ENCODE measurements at regions not wholly inside any gene's neighbourhood (a gene's known extent, or its start where the extent isn't known, plus 50 kb on each side); places are given as distances from the start of the nearest gene placed in this dataset.

DNA sequence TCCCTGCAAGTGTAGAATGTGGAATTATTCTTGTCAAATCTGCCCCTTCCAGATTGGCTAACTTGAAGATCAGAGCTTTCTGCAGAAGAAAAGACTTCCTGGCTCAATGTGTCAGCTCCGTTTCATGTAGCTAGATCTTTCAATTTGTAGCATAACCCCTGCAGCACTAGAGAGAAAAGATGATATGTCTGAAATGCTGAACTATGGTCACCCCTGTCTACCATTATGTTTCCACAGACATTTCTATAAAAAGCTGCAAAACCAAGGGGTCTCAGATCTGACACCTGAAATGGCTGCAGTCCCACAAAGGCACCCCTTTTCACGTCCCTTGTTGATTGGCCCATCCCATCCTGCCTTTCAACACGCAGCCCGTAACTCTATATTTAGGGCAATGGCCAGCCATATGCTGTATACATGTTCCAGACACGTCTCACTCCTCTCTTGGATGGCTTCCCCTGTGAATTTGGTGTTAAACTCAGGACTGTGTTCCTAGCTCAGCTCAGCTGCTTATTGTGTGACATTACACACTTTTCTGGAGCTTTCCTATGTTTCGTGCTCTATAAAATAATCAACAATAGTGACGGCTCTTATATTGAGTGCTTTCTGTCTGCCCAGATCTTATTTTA is 648.6 kb upstream of the CELF2 start:
- DNase-seq: no peak

DNA sequence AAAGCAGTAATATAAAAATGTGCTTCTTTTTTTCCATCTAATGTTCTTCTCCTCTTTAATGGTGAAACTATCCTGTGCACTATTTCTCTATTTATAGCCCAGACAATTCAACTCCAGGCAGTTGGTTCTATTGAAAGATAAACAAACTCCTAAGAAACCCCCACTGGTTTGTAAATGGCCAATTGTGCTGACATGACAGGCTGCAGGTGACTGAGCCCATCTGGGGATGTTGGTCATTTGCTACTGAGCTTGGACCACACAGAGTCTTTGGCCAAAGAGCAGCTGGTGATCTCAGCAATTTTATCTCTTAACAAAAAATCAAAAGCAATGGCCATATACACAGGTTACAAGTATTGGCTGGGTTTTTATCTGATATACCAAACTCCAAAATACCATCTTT is 631.8 kb upstream of the CELF2 start:
- no peak for DNase-seq

- no peak for DNase-seq
Observed at GRCh38 chr10:10389182-10389581, 628.5 kb upstream of the CELF2 start.

GRCh38 chr10:10392511-10392910 is 625.2 kb upstream of the CELF2 start:
- no peak for DNase-seq

- no peak for DNase-seq
Observed at GRCh38 chr10:10394933-10395658, 622.6 kb upstream of the CELF2 start.

DNA sequence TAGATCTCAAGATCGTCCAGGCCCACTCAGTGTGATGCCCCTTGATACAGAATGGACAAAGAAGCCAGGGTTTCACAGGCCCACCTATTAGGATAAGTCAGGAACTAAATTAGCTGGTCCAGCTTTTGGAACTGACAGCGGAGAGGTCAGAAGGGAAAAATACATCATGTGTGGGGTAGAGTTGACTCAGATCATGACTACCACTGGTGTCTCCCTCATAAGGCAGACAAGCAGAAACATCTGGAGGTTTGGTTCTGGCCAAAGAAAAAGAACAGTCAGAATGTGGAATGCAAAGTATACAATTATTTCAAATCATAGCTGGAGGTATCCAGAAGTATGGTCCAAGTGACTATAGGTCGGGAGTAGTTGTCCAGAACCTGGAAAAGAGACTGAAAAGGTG is 621.1 kb upstream of the CELF2 start:
- no peak for DNase-seq

GRCh38 chr10:10397906-10398305 is 619.8 kb upstream of the CELF2 start:
- DNase-seq: no peak

GRCh38 chr10:10403762-10404161 is 613.9 kb upstream of the CELF2 start:
- DNase-seq: no peak

DNA sequence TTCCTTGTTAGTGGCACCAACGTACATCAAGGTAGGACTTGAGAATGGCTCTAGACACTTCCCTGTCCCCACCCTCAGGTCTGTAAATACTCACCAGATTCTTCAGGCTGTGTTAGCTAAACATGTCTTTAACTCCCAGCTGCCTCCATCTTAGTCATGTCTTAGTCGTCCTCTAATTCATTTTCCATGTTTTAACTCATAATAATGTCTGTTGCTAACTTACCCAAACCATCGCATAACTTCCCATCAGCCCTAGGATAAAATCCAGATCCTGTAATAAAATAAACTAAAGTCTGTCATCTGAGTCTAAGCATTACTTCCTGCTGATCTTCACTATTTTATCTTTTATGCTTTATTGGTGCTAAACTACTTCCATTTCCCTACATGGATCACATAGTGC is 600.0 kb upstream of the CELF2 start:
- no peak for DNase-seq

DNA sequence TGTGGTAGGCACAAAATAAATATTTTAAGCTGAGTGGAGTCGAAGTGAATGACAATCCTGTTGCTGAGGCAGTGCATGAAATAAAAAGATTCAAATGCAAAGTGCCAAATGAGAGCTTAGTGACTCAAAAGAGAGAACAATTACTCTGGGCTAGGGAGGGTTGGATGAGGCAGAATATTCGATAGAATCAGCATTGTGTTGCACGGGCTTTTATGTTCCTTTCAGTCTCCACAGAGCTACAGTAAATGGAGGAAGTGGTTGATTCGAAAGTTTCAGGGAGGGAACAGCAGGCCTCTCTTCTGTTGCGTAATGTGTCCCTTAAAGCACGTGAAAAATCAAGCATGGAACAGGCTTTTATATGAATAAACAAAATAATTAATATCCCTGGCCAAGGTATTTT is 599.3 kb upstream of the CELF2 start:
- DNase-seq: no peak

DNA sequence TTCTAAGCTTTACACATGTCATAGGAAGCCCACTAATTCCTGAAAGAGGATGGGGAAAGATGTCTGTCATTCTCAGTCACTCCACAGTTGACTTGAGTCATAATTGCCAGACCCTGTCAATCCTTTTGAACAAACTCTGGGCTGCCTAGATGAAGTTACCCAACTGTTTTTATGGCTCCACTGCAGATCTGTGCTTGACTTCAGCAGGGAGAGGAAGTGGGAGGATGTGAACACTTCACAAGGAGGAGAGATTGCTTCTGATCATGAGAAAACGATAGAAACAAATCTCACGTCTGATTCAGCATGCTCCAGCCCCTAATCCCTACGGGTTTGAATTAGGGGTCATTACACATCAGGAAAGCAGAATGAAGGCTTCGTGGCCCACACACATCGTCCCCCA is 596.6 kb upstream of the CELF2 start:
- no peak for DNase-seq

DNA sequence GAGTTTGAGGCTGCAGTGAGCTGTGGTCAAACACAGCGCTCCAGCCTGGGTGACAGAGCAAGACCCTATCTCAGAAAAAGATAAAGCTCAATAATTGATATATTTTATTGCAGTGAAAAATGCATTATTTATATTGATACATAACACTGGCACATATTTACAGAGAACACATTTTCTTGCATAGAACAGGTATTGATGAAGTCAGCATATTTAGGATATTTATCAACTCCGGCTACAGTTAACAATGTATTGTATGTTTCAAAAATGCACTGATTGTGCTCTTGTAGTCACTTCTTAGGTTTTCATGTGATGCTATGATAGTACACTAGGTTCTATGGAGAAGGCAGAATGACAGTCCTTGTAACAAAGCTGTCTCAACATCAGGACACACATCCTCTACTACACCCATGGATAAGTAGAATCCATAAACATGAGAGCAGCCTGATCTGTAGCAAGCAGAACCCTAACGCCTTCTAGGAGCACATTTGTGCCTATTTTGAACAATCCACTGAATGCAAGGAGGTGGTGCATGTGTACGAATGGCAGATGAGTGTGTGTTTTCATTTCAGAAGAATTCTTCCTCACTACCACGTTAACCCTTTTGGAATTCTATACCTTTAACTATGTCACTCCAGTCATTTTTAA is 586.1 kb upstream of the CELF2 start:
- no peak for DNase-seq

DNA sequence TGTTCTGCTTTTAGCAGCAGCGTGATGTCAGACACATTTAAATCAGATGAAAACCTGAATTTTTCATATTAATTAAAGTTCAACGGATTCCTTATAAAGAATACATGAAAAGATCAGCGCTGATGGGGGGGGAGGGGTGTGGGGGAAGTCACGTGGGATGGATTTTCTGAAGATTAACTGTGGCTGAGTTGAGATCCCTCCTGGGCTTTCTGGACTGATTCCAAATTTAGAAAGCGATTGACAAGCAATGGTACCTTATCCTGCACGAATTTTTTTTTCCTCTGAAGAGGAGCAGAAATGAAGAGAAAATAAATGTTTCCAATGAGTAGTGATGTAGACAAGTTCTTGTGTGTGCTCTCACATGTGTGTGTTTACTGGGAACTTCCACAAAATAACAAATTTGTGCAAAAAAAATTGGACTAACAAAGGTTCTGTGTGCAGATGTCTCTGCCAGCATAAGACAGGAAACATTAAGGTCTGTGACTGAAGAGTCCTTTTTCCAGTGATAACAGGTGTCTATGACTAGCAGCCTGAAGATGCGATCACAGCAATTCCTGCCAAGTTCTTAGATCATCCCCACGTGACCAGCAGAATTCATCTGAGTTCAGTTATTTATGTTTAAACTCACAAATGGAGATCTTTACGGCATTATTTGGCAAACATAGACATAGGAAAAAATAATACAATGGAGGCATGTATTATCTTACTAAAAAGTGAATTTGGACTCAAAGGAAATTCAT is 585.2 kb upstream of the CELF2 start:
- DNase-seq: no peak

- DNase-seq: no peak
Observed at GRCh38 chr10:10434312-10434711, 583.4 kb upstream of the CELF2 start.

DNA sequence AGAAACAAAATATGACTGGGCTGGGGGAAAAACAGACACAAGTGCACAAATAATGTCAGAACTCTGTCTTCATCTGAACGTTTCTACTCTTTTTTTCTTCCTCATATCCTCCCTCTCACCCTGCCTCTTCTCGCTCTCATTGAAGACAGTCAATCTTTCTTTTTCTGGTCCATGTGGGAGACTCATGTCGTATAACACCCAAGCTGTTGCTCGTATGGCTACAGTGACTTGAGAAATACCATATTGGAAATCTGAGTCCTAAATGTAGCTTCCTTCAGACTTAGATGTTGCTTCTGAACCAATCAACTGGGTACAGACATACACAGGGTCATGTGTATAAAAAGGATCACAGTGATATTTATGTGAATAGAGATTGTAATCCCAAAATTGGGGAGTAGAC is 579.8 kb upstream of the CELF2 start:
- no peak for DNase-seq

DNA sequence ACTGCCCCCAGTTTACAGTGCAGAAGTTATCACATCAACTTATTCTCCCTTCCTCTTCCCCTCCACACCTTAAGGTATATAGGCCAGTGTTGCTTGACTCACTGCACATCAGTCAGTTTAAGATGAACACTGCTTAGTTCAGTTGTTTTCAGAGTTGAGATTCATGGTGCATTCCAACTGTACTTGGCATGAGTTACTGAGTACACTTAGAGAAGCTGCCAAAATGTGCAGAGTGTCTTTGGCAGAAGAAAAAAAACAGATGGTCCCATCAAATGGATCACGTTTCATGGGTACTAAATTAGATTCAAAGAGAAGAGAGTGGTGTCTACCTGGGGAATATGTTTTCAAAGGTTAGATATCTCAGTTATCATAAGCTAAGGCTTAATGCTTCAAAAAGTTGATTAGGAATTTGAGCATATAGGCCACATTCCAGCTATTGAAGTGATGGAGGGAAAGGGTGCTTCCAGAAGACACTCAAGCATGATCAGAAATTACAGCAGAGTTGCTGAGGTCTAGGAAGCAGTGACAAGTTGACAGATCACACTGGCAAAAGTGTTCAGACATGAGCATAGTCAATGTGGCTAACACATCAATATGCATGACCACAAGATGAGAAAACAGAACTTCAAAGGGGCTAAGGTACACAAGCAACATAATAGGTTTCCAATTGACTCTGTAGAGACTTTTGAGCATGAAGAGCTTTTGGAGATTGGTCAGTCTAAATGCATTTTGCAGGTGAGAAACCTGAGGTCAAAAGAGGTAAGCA is 579.2 kb upstream of the CELF2 start:
- DNase-seq: no peak

- no peak for DNase-seq
Observed at GRCh38 chr10:10456856-10457255, 560.8 kb upstream of the CELF2 start.

DNA sequence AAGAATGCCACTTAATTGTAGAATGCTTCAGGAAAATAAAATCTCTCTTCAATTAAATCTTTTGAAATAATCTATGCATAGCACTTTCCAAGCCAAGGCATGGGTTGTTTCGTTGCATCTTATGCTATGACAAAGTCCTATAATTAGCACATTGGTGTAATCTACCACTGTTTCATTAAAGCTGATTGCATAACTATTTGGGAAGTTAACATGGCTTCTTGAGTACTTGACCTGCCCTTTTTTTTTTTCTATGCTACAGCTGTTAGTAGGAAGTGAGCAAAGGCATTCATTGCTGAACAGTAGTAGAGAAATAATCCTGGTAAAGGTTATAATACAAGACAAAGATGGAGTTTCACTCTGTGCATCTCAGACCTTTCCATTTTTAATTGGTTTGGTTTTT is 557.2 kb upstream of the CELF2 start:
- DNase-seq: no peak

GRCh38 chr10:10462151-10462941 is 555.3 kb upstream of the CELF2 start:
- no peak for DNase-seq

GRCh38 chr10:10471758-10472157 is 545.9 kb upstream of the CELF2 start:
- DNase-seq: no peak

GRCh38 chr10:10475812-10476211 is 541.9 kb upstream of the CELF2 start:
- DNase-seq: no peak

DNA sequence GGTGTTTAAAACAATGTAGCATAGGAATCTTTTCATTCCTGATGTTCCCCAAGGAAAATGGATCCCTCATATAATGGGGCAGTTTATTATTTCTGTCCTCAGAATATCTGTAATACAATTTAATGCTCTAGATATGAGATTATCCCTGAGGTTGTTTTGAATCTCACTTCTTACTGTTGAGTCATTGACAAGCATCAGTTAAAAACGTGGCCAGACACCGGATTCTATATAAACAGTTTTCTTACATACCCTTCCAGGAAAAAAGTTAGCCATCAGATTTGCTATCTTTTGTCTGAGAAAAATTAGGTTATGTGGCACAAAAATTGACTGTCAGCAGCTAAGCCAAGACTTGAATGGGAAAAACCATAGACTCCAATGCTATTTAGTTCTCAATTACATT is 539.8 kb upstream of the CELF2 start:
- DNase-seq: no peak

Measured in DMS53 (cell line).